ENCODE measurements at regions not wholly inside any gene's neighbourhood (a gene's known extent, or its start where the extent isn't known, plus 50 kb on each side); places are given as distances from the start of the nearest gene placed in this dataset.

GRCh38 chr3:18099611-18100010, 325.5 kb downstream of the SATB1 start:
- Histone ChIP-seq H3K27me3 (no peaks in the 10 kb centered on the region), H3K4me1 (no peaks in the 10 kb centered on the region), H3K27ac (no peak overlapping the region), H3K36me3 (no peaks in the 10 kb centered on the region), H3K4me3 (no peak overlapping the region), H3K9me3 (no peaks in the 10 kb centered on the region)
- in situ Hi-C loops (cut with MboI; ENCODE audit: low sequenced_read_pairs in 4 of 4): no loop called here
- intact Hi-C loops (cut with DNase I; ENCODE audit: low total_unique reads): no loop called here
- DNase-seq: no peak
- no peak for ATAC-seq
- TF ChIP-seq POLR2A (IDR thresholded peaks at IDR 0.05): no peak
- TF ChIP-seq CTCF (IDR thresholded peaks at IDR 0.05 in 4 of 5, conservative IDR thresholded peaks at IDR 0.05 in 1 of 5): no peak

- Histone ChIP-seq H3K4me3 (no peak overlapping the region), H3K36me3 (no peaks in the 10 kb centered on the region), H3K4me1 (no peaks in the 10 kb centered on the region), H3K27ac (no peak overlapping the region), H3K27me3 (no peaks in the 10 kb centered on the region), H3K9me3 (no peaks in the 10 kb centered on the region)
- in situ Hi-C loops (cut with MboI; ENCODE audit: low sequenced_read_pairs in 4 of 4): no loop called here
- intact Hi-C loops (cut with DNase I; ENCODE audit: low total_unique reads): no loop called here
- no peak for ATAC-seq
- TF ChIP-seq POLR2A (IDR thresholded peaks at IDR 0.05): no peak
- TF ChIP-seq CTCF (IDR thresholded peaks at IDR 0.05 in 4 of 5, conservative IDR thresholded peaks at IDR 0.05 in 1 of 5): no peak
- no peak for DNase-seq
These were observed 326.1 kb downstream of the SATB1 start for GRCh38 chr3:18098960-18099587.

- TF ChIP-seq CTCF (IDR thresholded peaks at IDR 0.05 in 4 of 5, conservative IDR thresholded peaks at IDR 0.05 in 1 of 5) (no peak), POLR2A (IDR thresholded peaks at IDR 0.05) (no peak)
- Histone ChIP-seq H3K4me3 (no peak overlapping the region), H3K36me3 (no peaks in the 10 kb centered on the region), H3K4me1 (no peaks in the 10 kb centered on the region), H3K27ac (no peak overlapping the region), H3K9me3 (no peaks in the 10 kb centered on the region), H3K27me3 (no peaks in the 10 kb centered on the region)
- no peak for DNase-seq
- in situ Hi-C loops (cut with MboI; ENCODE audit: low sequenced_read_pairs in 4 of 4) (no loop called here), intact Hi-C loops (cut with DNase I; ENCODE audit: low total_unique reads) (no loop called here)
- ATAC-seq: no peak
These were observed 327.1 kb downstream of the SATB1 start for GRCh38 chr3:18097989-18098388.

GRCh38 chr3:18097473-18097872, 327.7 kb downstream of the SATB1 start:
- in situ Hi-C loops (cut with MboI; ENCODE audit: low sequenced_read_pairs in 4 of 4): no loop called here
- Histone ChIP-seq H3K36me3 (no peaks in the 10 kb centered on the region), H3K4me3 (no peak overlapping the region), H3K9me3 (no peaks in the 10 kb centered on the region), H3K27me3 (no peaks in the 10 kb centered on the region), H3K27ac (no peak overlapping the region), H3K4me1 (no peaks in the 10 kb centered on the region)
- DNase-seq (no peak), ATAC-seq (no peak)
- no peak for TF ChIP-seq CTCF (IDR thresholded peaks at IDR 0.05 in 4 of 5, conservative IDR thresholded peaks at IDR 0.05 in 1 of 5)
- no peak for TF ChIP-seq POLR2A (IDR thresholded peaks at IDR 0.05)
- intact Hi-C loops (cut with DNase I; ENCODE audit: low total_unique reads): no loop called here

DNA sequence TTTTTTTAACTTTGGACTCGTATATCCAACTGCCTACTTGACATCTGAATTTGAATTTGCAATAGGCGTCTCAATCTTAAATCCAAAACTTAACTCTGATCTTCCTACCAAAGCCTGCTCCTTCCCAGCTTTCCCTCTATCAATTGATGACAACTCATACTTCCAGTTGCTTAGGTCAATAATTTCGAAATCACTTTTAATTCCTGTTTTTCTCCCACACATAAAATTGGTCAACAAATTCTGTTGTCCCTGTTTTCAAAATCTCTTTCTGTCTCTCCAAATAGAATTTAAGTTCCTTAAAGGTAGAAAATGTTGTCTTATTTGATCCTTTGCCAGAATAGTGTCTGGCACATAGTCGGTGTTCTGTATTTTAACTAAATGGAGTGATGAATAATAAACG, 332.4 kb downstream of the SATB1 start:
- no peaks in the 10 kb centered on the region for H3K9me3 ChIP-seq
- H3K4me3 ChIP-seq: no peak overlapping the region
- in situ Hi-C loops (cut with MboI; ENCODE audit: low sequenced_read_pairs in 4 of 4): no loop called here
- intact Hi-C loops (cut with DNase I; ENCODE audit: low total_unique reads): no loop called here
- DNase-seq: no peak
- no peak for TF ChIP-seq POLR2A (IDR thresholded peaks at IDR 0.05)
- TF ChIP-seq CTCF (IDR thresholded peaks at IDR 0.05 in 4 of 5, conservative IDR thresholded peaks at IDR 0.05 in 1 of 5): no peak
- H3K27me3 ChIP-seq: no peaks in the 10 kb centered on the region
- ATAC-seq: no peak
- H3K36me3 ChIP-seq: no peaks in the 10 kb centered on the region
- H3K27ac ChIP-seq: no peak overlapping the region
- no peaks in the 10 kb centered on the region for H3K4me1 ChIP-seq
